K562 (cell line): ENCODE measurements at regions not wholly inside any gene's neighbourhood (a gene's known extent, or its start where the extent isn't known, plus 50 kb on each side); places are given as distances from the start of the nearest gene placed in this dataset.

Experiments
- ATAC-seq: fragments of 200-7000 bp; cut with Tn5 transposase; 3 replicates; pipeline ENCODE4 v1.9.1; 2020; ENCODE audit warnings: moderate library complexity
- BruUV-seq: library from RNA; stranded (reverse); fragments of 400-500 nt; replicated peaks from 2 replicates; lab custom pipeline; 2021; lab: Mats Ljungman, UMichigan
- CTCF ChIA-PET: fragments of 300-600 bp; formaldehyde crosslinking; extraction: SDS; loops from one replicate; lab custom pipeline; 2021; ENCODE audit warnings: low intra/inter-chr PET ratio; lab: Yijun Ruan, JAX
- POLR2A ChIA-PET: fragments of 300-600, 350-650 bp; sonication (Branson Sonifier 250); formaldehyde crosslinking; extraction: SDS; loops from one replicate; lab custom pipeline; 2021; ENCODE audit warnings: antibody characterized with exemption, inconsistent platforms; lab: Yijun Ruan, JAX
- DNase-seq, 4 experiments: peaks; one replicate each; pipeline versions ENCODE4 v3.0.0 to v3.0.0-alpha.2; 2011 to 2018; ENCODE audit warnings: low spot score in 3 of 4, mixed read lengths in 3 of 4; ENCODE audit errors: extremely low read depth in 1 of 4
- FAIRE-seq: peaks from 2 replicates; lab custom pipeline; 2011; peaks lifted over from hg19 to GRCh38; lab: Jason Lieb, UNC
- H2AFZ ChIP-seq: 2 replicates; pipeline ENCODE4 v1.6.0; 2011; ENCODE audit warnings: low read depth, low read length, control low read depth, inconsistent platforms
- H3K27ac ChIP-seq: fragments of 200-600 bp; 3 replicates; pipeline ENCODE4 v1.8.0; 2011; ENCODE audit warnings: low read depth, mild to moderate bottlenecking, control low read depth, inconsistent platforms, low read length, moderate library complexity, mixed read lengths; ENCODE audit errors: extremely low read depth
- H3K27me3 ChIP-seq, 2 experiments: fragments of 300-600 bp in 1 of 2; 2 replicates in 1 of 2; 3 replicates in 1 of 2; pipeline versions ENCODE4 v1.6.0 to v1.8.0; 2011; ENCODE audit warnings: inconsistent platforms in 2 of 2, low read length in 2 of 2, mild to moderate bottlenecking in 1 of 2, mixed read lengths in 1 of 2, moderate library complexity in 1 of 2; ENCODE audit not compliant: control insufficient read depth in 2 of 2, insufficient read depth in 2 of 2
- H3K36me3 ChIP-seq: fragments of 300-600 bp; 3 replicates; pipeline ENCODE4 v1.8.0; 2011; ENCODE audit warnings: mild to moderate bottlenecking, low read length, inconsistent platforms; ENCODE audit not compliant: control insufficient read depth, insufficient read depth
- H3K4me1 ChIP-seq, 2 experiments: fragments of 200-600 bp in 1 of 2; replicated peaks in 1 of 2; 2 replicates in 1 of 2; 3 replicates in 1 of 2; pipeline versions ENCODE4 v1.5.1 to v1.8.0; 2011; ENCODE audit warnings: inconsistent platforms in 2 of 2, low read length in 2 of 2, mild to moderate bottlenecking in 1 of 2, mixed read lengths in 1 of 2, moderate library complexity in 1 of 2; ENCODE audit not compliant: control insufficient read depth in 2 of 2, insufficient read depth in 2 of 2
- H3K4me2 ChIP-seq: 2 replicates; pipeline ENCODE4 v1.6.1; 2011; ENCODE audit warnings: low read length, control low read depth, inconsistent platforms, mixed read lengths; ENCODE audit not compliant: insufficient read depth
- H3K4me3 ChIP-seq: fragments of 200-600 bp; sonication (generic), shearing (Covaris generic); 2 replicates; pipeline ENCODE4 v1.5.1; 2016; ENCODE audit warnings: control low read depth, inconsistent platforms
- H3K79me2 ChIP-seq: fragments of 200-600 bp; 3 replicates; pipeline ENCODE4 v1.8.0; 2011; ENCODE audit warnings: low read length, inconsistent platforms; ENCODE audit not compliant: control insufficient read depth, insufficient read depth
- H3K9ac ChIP-seq, 2 experiments: 2 replicates each; pipeline versions ENCODE4 v1.6.0 to v1.6.1; 2011; ENCODE audit warnings: low read depth in 2 of 2, low read length in 2 of 2, control low read depth in 1 of 2, inconsistent platforms in 1 of 2, mild to moderate bottlenecking in 1 of 2, mixed read lengths in 1 of 2; ENCODE audit not compliant: insufficient read depth in 1 of 2
- H3K9me1 ChIP-seq: one replicate; pipeline ENCODE4 v1.6.0; 2011; ENCODE audit warnings: inconsistent platforms, mild to moderate bottlenecking, low read length, moderate library complexity; ENCODE audit not compliant: control insufficient read depth, insufficient read depth
- H3K9me3 ChIP-seq: replicated peaks from 2 replicates; pipeline ENCODE4 v1.5.1; 2011; ENCODE audit warnings: low read depth, low read length, inconsistent platforms; ENCODE audit not compliant: control insufficient read depth, insufficient read depth
- H4K20me1 ChIP-seq: replicated peaks from 2 replicates; pipeline ENCODE4 v1.6.1; 2011; ENCODE audit warnings: low read length, inconsistent platforms, mixed read lengths; ENCODE audit not compliant: control insufficient read depth, insufficient read depth
- AFF4 ChIP-seq: sonication (generic); formaldehyde crosslinking; IDR thresholded peaks from 2 replicates; pipeline ENCODE4 v1.8.0; 2023; ENCODE audit warnings: mild to moderate bottlenecking, missing genetic modification reagents
- MITF ChIP-seq: IDR thresholded peaks from 2 replicates; pipeline ENCODE4 v1.6.1; 2014; ENCODE audit warnings: antibody characterized with exemption
- NELFE ChIP-seq: IDR thresholded peaks from 2 replicates; pipeline ENCODE4 v1.6.1; 2011; ENCODE audit warnings: mild to moderate bottlenecking; ENCODE audit not compliant: insufficient read depth, insufficient read length
- RBM22 ChIP-seq: fragments of 200-400 bp; formaldehyde crosslinking; IDR thresholded peaks from 2 replicates; pipeline ENCODE4 v1.6.1; 2018; ENCODE audit warnings: low read length, low read depth; ENCODE audit not compliant: poor library complexity, severe bottlenecking
- ZNF280B ChIP-seq: fragments of 250-450 bp; sonication (Bioruptor Pico); IDR thresholded peaks from 2 replicates; pipeline ENCODE4 v1.5.1; 2021; ENCODE audit warnings: mild to moderate bottlenecking
- WGBS: fragments of 100-300 bp; shearing (Covaris generic); methylation state at CpG from one replicate; pipeline ENCODE4 v1.1.6; 2016; ENCODE audit warnings: low coverage, mixed read lengths; ENCODE audit not compliant: insufficient coverage; ENCODE audit errors: missing lambda C conversion rate; 5-methylcytosine and 5-hydroxymethylcytosine counted together
- in situ Hi-C: fragments of 300-500 bp; cut with MboI; formaldehyde crosslinking; loops from 4 replicates; pipeline ENCODE4 v1.15.0; 2018; ENCODE audit warnings: inconsistent platforms, mixed read lengths
- intact Hi-C: fragments of 100-400 bp; cut with micrococcal nuclease; formaldehyde crosslinking; loops from 2 replicates; pipeline ENCODE4 v1.14.2; 2022

GRCh38 chr4:114728426-114728825 lies 129.8 kb downstream of the UGT8 start:
- H3K4me2 ChIP-seq = no peak overlapping the region
- ChIA-PET CTCF (no interaction called here), POLR2A (interaction anchor here (0.8 kb wide), 1 partner anchor 122 kb away, joined by 7 read pairs; no protein-coding TSS in a partner anchor)
- H3K9ac ChIP-seq = no peak overlapping the region
- no TSS peak for BruUV-seq
- DNase-seq (no peak), FAIRE-seq (no peak), ATAC-seq (no peak)
- no peaks in the 10 kb centered on the region for H3K9me1 ChIP-seq
- intact Hi-C loops (no loop called here), in situ Hi-C loops (no loop called here)
- no peaks in the 10 kb centered on the region for H3K4me1 ChIP-seq
- no peaks in the 10 kb centered on the region for H3K79me2 ChIP-seq
- no peak overlapping the region for H2AFZ ChIP-seq
- H3K27me3 ChIP-seq = no peaks in the 10 kb centered on the region
- WGBS = 0% methylated on average over 2 of the region's 2 CpGs
- no peak for TF ChIP-seq ZNF280B
- TF ChIP-seq RBM22 = no peak
- no peak for TF ChIP-seq AFF4 (CRISPR knock-in tag)
- no peak for TF ChIP-seq MITF
- TF ChIP-seq NELFE = no peak
- H3K36me3 ChIP-seq = no peaks in the 10 kb centered on the region
- H4K20me1 ChIP-seq = no peaks in the 10 kb centered on the region
- no peak overlapping the region for H3K4me3 ChIP-seq
- H3K9me3 ChIP-seq = no peaks in the 10 kb centered on the region
- no peak overlapping the region for H3K27ac ChIP-seq
